OCI-LY1 (cell line): ENCODE measurements at regions not wholly inside any gene's neighbourhood (a gene's known extent, or its start where the extent isn't known, plus 50 kb on each side); places are given as distances from the start of the nearest gene placed in this dataset.

Experiments used
- H2AFZ ChIP-seq: fragments of 200-600 bp; sonication (generic), shearing (Covaris generic); 2 replicates; pipeline ENCODE4 v1.6.0; 2014; ENCODE audit warnings: antibody characterized with exemption, mild to moderate bottlenecking, low read length
- H3F3A ChIP-seq: fragments of 200-600 bp; sonication (generic), shearing (Covaris generic); 2 replicates; pipeline ENCODE4 v1.6.0; 2014; ENCODE audit warnings: mild to moderate bottlenecking, antibody characterized with exemption, low read length, moderate library complexity; ENCODE audit not compliant: insufficient read depth
- H3K27ac ChIP-seq: fragments of 200-600 bp; sonication (generic); 2 replicates; pipeline ENCODE4 v1.5.1; 2014; ENCODE audit warnings: low read length, mixed run types, mild to moderate bottlenecking, low read depth; ENCODE audit not compliant: poor library complexity, severe bottlenecking
- H3K27me3 ChIP-seq: fragments of 200-600 bp; sonication (generic); 2 replicates; pipeline ENCODE4 v1.6.0; 2014; ENCODE audit warnings: antibody characterized with exemption, mild to moderate bottlenecking, low read length, moderate library complexity; ENCODE audit not compliant: insufficient read depth
- H3K36me3 ChIP-seq: fragments of 200-600 bp; sonication (generic); 2 replicates; pipeline ENCODE4 v1.6.1; 2014; ENCODE audit warnings: mild to moderate bottlenecking, antibody characterized with exemption, low read length, moderate library complexity, mixed read lengths; ENCODE audit not compliant: insufficient read depth
- H3K4me1 ChIP-seq: fragments of 200-600 bp; sonication (generic); 2 replicates; pipeline ENCODE4 v1.5.1; 2014; ENCODE audit warnings: mild to moderate bottlenecking, low read length, moderate library complexity; ENCODE audit not compliant: insufficient read depth, severe bottlenecking
- H3K4me2 ChIP-seq: fragments of 200-600 bp; sonication (generic), shearing (Covaris generic); 2 replicates; pipeline ENCODE4 v1.6.1; 2014; ENCODE audit warnings: low read length
- H3K4me3 ChIP-seq: fragments of 200-600 bp; sonication (generic); 2 replicates; pipeline ENCODE4 v1.5.1; 2014; ENCODE audit warnings: low read length, low read depth, mild to moderate bottlenecking, mixed read lengths; ENCODE audit not compliant: poor library complexity, severe bottlenecking
- H3K79me2 ChIP-seq: fragments of 200-600 bp; shearing (Covaris generic); 2 replicates; pipeline ENCODE4 v1.6.1; 2016; ENCODE audit warnings: mixed run types, low read length, mixed read lengths; ENCODE audit not compliant: insufficient read depth
- H3K9ac ChIP-seq: fragments of 200-600 bp; sonication (generic), shearing (Covaris generic); 2 replicates; pipeline ENCODE4 v1.6.1; 2014; ENCODE audit warnings: mild to moderate bottlenecking, low read length, mixed read lengths
- H3K9me2 ChIP-seq: fragments of 200-600 bp; sonication (generic), shearing (Covaris generic); 2 replicates; pipeline ENCODE4 v1.6.1; 2014; ENCODE audit warnings: low read depth, mild to moderate bottlenecking, low read length, mixed read lengths
- H3K9me3 ChIP-seq: fragments of 200-600 bp; shearing (Covaris generic); 2 replicates; pipeline ENCODE4 v1.6.1; 2014; ENCODE audit warnings: low read length, mixed read lengths
- H4K20me1 ChIP-seq: fragments of 200-600 bp; sonication (generic), shearing (Covaris generic); 2 replicates; pipeline ENCODE4 v1.6.0; 2016; ENCODE audit warnings: mild to moderate bottlenecking, low read length; ENCODE audit not compliant: insufficient read depth
- CTCF ChIP-seq: fragments of 200-600 bp; sonication (generic), shearing (Covaris generic); IDR thresholded peaks from 2 replicates; pipeline ENCODE4 v1.5.1; 2017; ENCODE audit warnings: mild to moderate bottlenecking, antibody characterized with exemption, low read length, moderate library complexity, mixed read lengths
- EZH2 ChIP-seq: fragments of 200-600 bp; sonication (generic), shearing (Covaris generic); IDR thresholded peaks from 2 replicates; pipeline ENCODE4 v1.8.0; 2017; ENCODE audit warnings: borderline replicate concordance, mixed run types, mild to moderate bottlenecking, antibody characterized with exemption, low read length, moderate library complexity, mixed read lengths

- no peak overlapping the region for H3K27ac ChIP-seq
- no peak overlapping the region for H2AFZ ChIP-seq
- H3K27me3 ChIP-seq: no peaks in the 10 kb centered on the region
- H4K20me1 ChIP-seq: no peaks in the 10 kb centered on the region
- H3K79me2 ChIP-seq: no peaks in the 10 kb centered on the region
- H3K4me3 ChIP-seq: no peak overlapping the region
- no peaks in the 10 kb centered on the region for H3K9me3 ChIP-seq
- no peak overlapping the region for H3K4me2 ChIP-seq
- H3K4me1 ChIP-seq: peaks cover 4% of the 10 kb centered on the region
- TF ChIP-seq EZH2 (no peak), CTCF (no peak)
- H3F3A ChIP-seq: no peaks in the 10 kb centered on the region
- no peaks in the 10 kb centered on the region for H3K9me2 ChIP-seq
- no peak overlapping the region for H3K9ac ChIP-seq
- H3K36me3 ChIP-seq: no peaks in the 10 kb centered on the region
These were observed 67.7 kb downstream of the HMHB1 start for GRCh38 chr5:143879646-143880045.

- H4K20me1 ChIP-seq: no peaks in the 10 kb centered on the region
- H3K9me2 ChIP-seq: no peaks in the 10 kb centered on the region
- no peaks in the 10 kb centered on the region for H3K27me3 ChIP-seq
- H3K79me2 ChIP-seq: no peaks in the 10 kb centered on the region
- H3K4me1 ChIP-seq: no peaks in the 10 kb centered on the region
- no peak overlapping the region for H3K4me3 ChIP-seq
- no peak overlapping the region for H3K27ac ChIP-seq
- H3K4me2 ChIP-seq: no peak overlapping the region
- no peaks in the 10 kb centered on the region for H3K36me3 ChIP-seq
- no peaks in the 10 kb centered on the region for H3F3A ChIP-seq
- no peak overlapping the region for H3K9ac ChIP-seq
- H3K9me3 ChIP-seq: no peaks in the 10 kb centered on the region
- H2AFZ ChIP-seq: no peak overlapping the region
- no peak for TF ChIP-seq CTCF
- no peak for TF ChIP-seq EZH2
These were observed 68.2 kb downstream of the HMHB1 start for GRCh38 chr5:143880178-143880577.

GRCh38 chr5:143882520-143882919 is 70.6 kb downstream of the HMHB1 start:
- H3K4me1 ChIP-seq: no peaks in the 10 kb centered on the region
- H3K79me2 ChIP-seq: no peaks in the 10 kb centered on the region
- no peaks in the 10 kb centered on the region for H3F3A ChIP-seq
- H2AFZ ChIP-seq: no peak overlapping the region
- H3K9ac ChIP-seq: no peak overlapping the region
- H3K27me3 ChIP-seq: no peaks in the 10 kb centered on the region
- no peaks in the 10 kb centered on the region for H3K36me3 ChIP-seq
- H3K9me3 ChIP-seq: no peaks in the 10 kb centered on the region
- no peak overlapping the region for H3K4me3 ChIP-seq
- H4K20me1 ChIP-seq: no peaks in the 10 kb centered on the region
- no peak overlapping the region for H3K27ac ChIP-seq
- no peak for TF ChIP-seq EZH2
- TF ChIP-seq CTCF: no peak
- H3K4me2 ChIP-seq: no peak overlapping the region
- H3K9me2 ChIP-seq: no peaks in the 10 kb centered on the region
